Right lobe of liver (tissue), 6 donors: ENCODE measurements at regions not wholly inside any gene's neighbourhood (a gene's known extent, or its start where the extent isn't known, plus 50 kb on each side); places are given as distances from the start of the nearest gene placed in this dataset.

Experiments used
- ATAC-seq, 4 donors: fragments of 200-7000 bp; cut with Tn5 transposase; one replicate each; pipeline ENCODE4 v1.9.1; 2020; ENCODE audit warnings: mild to moderate bottlenecking in 4 of 4, moderate library complexity in 4 of 4
- DNase-seq, 3 donors: peaks; one replicate each; pipeline ENCODE4 v3.0.0-alpha.2; 2020
- H3K27ac ChIP-seq, 3 donors: fragments of 200-600 bp; one replicate each; pipeline ENCODE4 v1.8.0; 2022
- H3K27me3 ChIP-seq, 2 donors: fragments of 200-600 bp; one replicate each; pipeline ENCODE4 v1.8.0; 2022
- H3K36me3 ChIP-seq, 4 donors: fragments of 200-600 bp; sonication (generic) in 1 of 4; one replicate each; pipeline versions ENCODE4 v1.5.1 to v1.8.0; 2017 to 2022; ENCODE audit warnings: control low read depth in 1 of 4
- H3K4me1 ChIP-seq, 4 donors: fragments of 200-600 bp; sonication (generic) in 1 of 4; one replicate each; pipeline versions ENCODE4 v1.5.1 to v1.8.0; 2017 to 2022; ENCODE audit warnings: control low read depth in 1 of 4
- H3K4me3 ChIP-seq, 3 donors: fragments of 200-600 bp; one replicate each; pipeline ENCODE4 v1.8.0; 2022
- H3K9me3 ChIP-seq, 4 donors: fragments of 200-600 bp; sonication (generic) in 1 of 4; one replicate each; pipeline versions ENCODE4 v1.5.1 to v1.8.0; 2017 to 2022; ENCODE audit warnings: control low read depth in 1 of 4
- POLR2A ChIP-seq: fragments of 450-650 bp; IDR thresholded peaks from one replicate; pipeline ENCODE4 v1.6.1; 2017; ENCODE audit warnings: antibody characterized with exemption, mild to moderate bottlenecking
- WGBS: methylation state at CpG from one replicate; pipeline ENCODE4 v1.1.6; 2018; ENCODE audit warnings: low coverage, low lambda C conversion rate; ENCODE audit not compliant: insufficient coverage; ENCODE audit errors: missing lambda C conversion rate; 5-methylcytosine and 5-hydroxymethylcytosine counted together
- intact Hi-C, 2 donors: fragments of 100-400 bp; cut with DNase I; formaldehyde crosslinking; loops; one replicate each; pipeline versions ENCODE4 v1.11.2 to v1.14.1; 2022
- TF ChIP-seq, protein P1 (sequence below), 4 donors: fragments of 200-600 bp in 3 of 4; fragments of 450-650 bp in 1 of 4; IDR thresholded peaks; one replicate each; pipeline versions ENCODE4 v1.5.1 to v1.8.0; 2016 to 2022; ENCODE audit warnings: antibody characterized with exemption in 4 of 4, mild to moderate bottlenecking in 2 of 4
- donor health status: DM: no; HTN: yes; CAD: no.
- donor health status: DM: no; HTN: no; CAD: no.
- donor health status: DM: no; HTN: no; CAD: no.
- donor health status: DM: no; HTN: yes; CAD: no.
- donor health status: DM: no; HTN: yes; CAD: no.

DNA sequence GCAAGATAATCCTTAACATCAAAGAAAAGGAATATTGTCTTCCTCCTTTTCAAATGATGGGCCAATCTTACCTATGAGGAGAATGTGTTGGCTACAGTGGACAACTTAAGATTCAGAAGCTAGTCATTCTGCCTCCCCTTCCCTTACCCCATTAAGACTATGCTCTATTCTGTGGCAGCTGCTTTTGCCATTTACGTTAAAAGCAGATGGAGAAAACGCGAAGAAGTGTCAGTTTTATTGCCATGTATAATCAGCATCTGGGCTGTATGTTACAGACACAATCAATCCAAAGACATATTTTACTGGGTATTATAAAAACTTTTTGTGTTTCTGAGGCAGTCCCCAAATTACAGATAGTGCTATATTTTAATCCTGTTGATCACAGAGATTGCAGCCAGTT lies 196.1 kb upstream of the PACRGL start:
- no peaks in the 10 kb centered on the region for H3K36me3 ChIP-seq
- 76% methylated on average over 3 of the region's 3 CpGs for WGBS
- H3K4me1 ChIP-seq, result no peaks in the 10 kb centered on the region
- no peaks in the 10 kb centered on the region for H3K27me3 ChIP-seq
- no peak for TF ChIP-seq POLR2A
- TF ChIP-seq, protein P1, sequence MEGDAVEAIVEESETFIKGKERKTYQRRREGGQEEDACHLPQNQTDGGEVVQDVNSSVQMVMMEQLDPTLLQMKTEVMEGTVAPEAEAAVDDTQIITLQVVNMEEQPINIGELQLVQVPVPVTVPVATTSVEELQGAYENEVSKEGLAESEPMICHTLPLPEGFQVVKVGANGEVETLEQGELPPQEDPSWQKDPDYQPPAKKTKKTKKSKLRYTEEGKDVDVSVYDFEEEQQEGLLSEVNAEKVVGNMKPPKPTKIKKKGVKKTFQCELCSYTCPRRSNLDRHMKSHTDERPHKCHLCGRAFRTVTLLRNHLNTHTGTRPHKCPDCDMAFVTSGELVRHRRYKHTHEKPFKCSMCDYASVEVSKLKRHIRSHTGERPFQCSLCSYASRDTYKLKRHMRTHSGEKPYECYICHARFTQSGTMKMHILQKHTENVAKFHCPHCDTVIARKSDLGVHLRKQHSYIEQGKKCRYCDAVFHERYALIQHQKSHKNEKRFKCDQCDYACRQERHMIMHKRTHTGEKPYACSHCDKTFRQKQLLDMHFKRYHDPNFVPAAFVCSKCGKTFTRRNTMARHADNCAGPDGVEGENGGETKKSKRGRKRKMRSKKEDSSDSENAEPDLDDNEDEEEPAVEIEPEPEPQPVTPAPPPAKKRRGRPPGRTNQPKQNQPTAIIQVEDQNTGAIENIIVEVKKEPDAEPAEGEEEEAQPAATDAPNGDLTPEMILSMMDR (IDR thresholded peaks at IDR 0.05), result no peak
- no peak overlapping the region for H3K4me3 ChIP-seq
- intact Hi-C loops, result no loop called here
- DNase-seq, result no peak
- H3K27ac ChIP-seq, result no peak overlapping the region
- no peaks in the 10 kb centered on the region for H3K9me3 ChIP-seq
- no peak for ATAC-seq

DNA sequence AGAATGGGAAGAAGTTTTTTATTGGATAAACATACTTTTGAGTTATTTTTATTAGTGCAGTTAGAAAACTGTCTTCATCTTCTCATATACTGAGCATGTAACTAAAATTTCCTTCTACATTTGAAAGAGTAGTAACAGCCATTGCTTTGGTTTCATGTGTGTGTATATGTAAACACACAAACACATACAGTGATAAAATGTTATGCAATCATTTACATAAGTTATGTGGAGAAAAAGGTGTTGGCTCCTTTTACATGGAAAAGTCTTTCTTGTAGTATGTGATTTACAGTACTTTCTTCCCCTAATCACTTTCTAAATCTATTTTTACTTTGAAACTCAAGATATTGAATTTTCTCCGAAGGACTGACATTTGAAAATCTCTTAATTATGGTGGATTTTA lies 194.3 kb upstream of the PACRGL start:
- intact Hi-C loops, result no loop called here
- Histone ChIP-seq H3K36me3 (no peaks in the 10 kb centered on the region), H3K4me1 (no peaks in the 10 kb centered on the region), H3K9me3 (no peaks in the 10 kb centered on the region), H3K27me3 (no peaks in the 10 kb centered on the region), H3K4me3 (no peak overlapping the region), H3K27ac (no peak overlapping the region)
- 57% methylated on average over 1 of the region's 1 CpG for WGBS
- DNase-seq, result no peak
- ATAC-seq, result no peak
- TF ChIP-seq POLR2A, result no peak
- TF ChIP-seq, protein P1 (IDR thresholded peaks at IDR 0.05), result no peak

DNA sequence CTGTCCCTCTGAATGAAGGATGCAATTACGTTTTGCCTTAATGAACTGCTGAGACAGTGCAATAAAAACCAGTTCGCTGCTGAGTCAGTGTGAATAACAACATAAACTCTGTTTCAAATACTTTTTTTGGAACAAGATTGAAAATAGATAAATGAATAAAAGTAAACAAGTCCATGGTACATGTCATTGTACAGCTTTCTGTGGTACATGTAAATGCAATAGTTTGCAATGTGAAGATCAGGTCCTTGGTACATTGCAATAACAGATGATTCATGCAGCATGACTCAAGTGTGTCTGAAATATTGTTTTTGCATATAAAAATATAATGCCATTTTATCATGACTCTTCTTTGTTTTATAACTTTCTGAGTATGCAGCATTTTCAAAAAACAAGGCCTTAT lies 193.4 kb upstream of the PACRGL start:
- DNase-seq, result no peak
- 69% methylated on average over 2 of the region's 2 CpGs for WGBS
- H3K36me3 ChIP-seq, result no peaks in the 10 kb centered on the region
- no peaks in the 10 kb centered on the region for H3K4me1 ChIP-seq
- TF ChIP-seq, protein P1 (IDR thresholded peaks at IDR 0.05), result no peak
- no peak for TF ChIP-seq POLR2A
- ATAC-seq, result no peak
- H3K4me3 ChIP-seq, result no peak overlapping the region
- H3K9me3 ChIP-seq, result no peaks in the 10 kb centered on the region
- no peak overlapping the region for H3K27ac ChIP-seq
- intact Hi-C loops, result no loop called here
- H3K27me3 ChIP-seq, result no peaks in the 10 kb centered on the region

DNA sequence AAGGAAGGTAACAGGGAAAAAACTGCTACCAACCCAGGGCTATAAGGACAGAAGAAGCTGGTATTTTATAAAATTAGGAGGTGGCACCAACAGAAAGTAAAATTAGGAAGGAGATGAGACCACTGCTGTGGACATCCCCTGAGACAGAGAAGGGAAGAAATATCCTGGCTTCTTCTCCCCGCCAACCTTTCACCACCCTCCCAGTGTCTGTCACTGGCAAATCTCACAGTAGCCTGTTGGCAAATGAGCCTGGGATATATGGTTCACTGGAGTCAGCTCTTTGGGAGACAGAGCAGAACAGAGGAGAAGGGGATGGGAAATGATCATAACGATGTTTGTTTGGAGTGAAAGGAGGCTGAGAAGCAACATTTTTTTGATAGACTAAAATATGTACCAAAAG lies 190.9 kb upstream of the PACRGL start:
- H3K4me3 ChIP-seq, result no peak overlapping the region
- H3K36me3 ChIP-seq, result no peaks in the 10 kb centered on the region
- no peaks in the 10 kb centered on the region for H3K9me3 ChIP-seq
- intact Hi-C loops, result no loop called here
- no peak for DNase-seq
- no peak for TF ChIP-seq POLR2A
- TF ChIP-seq, protein P1 (IDR thresholded peaks at IDR 0.05), result no peak
- no peaks in the 10 kb centered on the region for H3K4me1 ChIP-seq
- no peaks in the 10 kb centered on the region for H3K27me3 ChIP-seq
- 59% methylated on average over 1 of the region's 2 CpGs for WGBS
- no peak overlapping the region for H3K27ac ChIP-seq
- no peak for ATAC-seq
